GM21381 (cell line): ENCODE measurements at regions not wholly inside any gene's neighbourhood (a gene's known extent, or its start where the extent isn't known, plus 50 kb on each side); places are given as distances from the start of the nearest gene placed in this dataset.
"Not testable (repeated sequence)": the region's sequence is repeated elsewhere in the genome, so short reads cannot be mapped to it uniquely, and the experiment has no call there.

Experiments used
- ATAC-seq: cut with Tn5 transposase; IDR thresholded peaks from one replicate; pipeline ENCODE4 v1.9.1; 2021; ENCODE audit warnings: mild to moderate bottlenecking, moderate library complexity; ENCODE audit not compliant: unreplicated experiment

DNA sequence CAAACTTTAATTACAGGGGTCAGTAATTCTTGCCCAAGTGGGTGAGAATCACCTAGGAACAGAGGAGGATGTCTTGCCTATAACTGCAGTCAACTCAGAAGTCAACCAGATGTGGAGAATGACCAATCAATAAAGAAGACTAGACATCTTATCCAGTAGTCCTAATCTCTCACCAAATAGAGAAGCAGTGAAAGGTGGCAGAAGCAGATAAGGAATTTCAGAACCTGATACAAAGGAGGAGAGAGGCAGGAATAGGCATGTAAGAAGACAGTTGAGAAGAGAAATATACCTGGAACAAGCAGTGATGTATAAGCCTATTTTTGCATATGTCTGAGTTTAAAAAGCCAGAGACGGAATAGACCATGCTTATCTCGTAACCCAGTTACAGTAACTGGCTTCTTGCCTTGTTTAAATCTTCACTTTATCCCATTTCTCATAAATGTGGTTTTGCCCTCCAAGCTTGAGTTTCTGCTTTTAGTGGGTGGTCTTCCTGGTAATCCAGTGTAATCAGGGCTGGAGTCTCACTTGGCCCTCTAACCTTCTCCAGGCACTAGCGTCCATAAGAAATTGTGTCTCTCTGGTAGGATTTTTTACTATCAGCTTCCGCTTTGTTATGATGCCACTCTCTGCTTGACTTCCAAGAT is 401.0 kb downstream of the SUCLG1 start:
- ATAC-seq: no peak

DNA sequence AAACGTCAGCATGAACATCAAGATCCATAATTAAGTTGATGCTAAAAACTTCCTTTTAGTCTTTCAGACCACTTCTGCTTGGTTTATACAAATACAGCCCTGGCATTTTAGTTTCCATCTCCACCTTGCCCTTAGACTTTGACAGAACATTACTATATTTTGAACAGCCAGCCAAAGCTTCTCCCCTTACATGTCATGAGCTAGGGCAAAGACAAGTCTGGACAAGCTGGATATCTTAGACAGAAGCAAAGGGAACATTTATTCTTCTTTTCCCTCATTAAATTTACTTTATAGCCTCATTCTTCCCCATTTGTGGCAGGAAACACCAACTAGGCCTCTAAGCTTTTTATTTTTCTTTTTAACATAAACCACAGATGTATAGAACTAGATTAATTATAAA is 403.3 kb downstream of the SUCLG1 start:
- no peak for ATAC-seq

DNA sequence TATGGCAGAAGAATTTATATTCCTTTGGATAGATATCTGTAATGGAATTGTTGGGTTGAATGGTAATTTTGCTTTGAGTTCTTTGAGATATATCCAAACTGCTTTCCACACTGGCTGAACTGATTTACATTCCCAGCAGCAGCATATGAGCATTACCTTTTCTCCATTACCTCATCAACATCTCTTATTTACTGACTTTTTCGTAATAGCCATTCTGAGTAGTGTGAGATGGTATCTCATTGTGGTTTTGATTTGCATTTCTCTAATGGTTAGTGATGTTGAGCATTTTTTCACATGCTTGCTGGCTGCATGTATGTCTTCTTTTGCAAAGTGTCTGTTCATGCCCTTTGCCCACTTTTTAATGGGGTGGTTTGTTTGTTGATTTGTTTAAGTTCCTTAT is 404.5 kb downstream of the SUCLG1 start:
- ATAC-seq: not testable (repeated sequence)

DNA sequence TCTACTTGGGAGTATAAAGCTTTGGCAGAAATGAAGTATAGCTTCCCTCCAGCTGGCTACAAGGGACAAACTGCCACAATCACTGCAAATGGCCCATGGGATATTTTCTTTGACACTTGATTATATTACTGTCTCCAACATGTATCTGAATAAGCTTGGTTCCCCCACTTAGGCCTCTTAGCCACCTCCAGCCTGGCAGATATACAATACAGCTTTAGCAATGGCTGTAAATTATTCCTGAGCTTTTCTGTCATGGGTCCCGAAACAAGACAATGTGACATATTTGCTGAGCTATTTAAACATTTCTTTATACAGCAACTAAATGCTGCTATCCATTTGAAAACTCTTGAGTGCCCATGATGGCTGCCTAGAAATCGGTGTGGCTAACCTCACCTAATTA is 406.2 kb downstream of the SUCLG1 start:
- no peak for ATAC-seq

DNA sequence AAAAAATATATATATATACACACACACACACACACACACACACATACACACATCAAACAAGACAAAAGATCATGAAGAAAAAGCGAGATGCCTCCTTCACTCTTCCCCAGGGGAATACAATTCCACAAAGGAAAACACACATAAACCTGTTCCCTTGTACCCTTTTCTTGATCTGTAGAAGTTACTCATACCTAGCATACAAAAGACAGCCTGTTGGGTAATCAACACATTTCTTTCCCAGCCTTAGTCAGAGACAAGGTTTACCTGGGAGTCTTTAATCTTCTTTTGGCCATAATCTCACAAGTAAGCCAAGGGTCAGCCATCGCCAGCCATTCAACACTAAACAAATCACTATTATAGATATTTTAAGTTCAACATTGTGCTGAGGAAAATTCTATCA is 407.0 kb downstream of the SUCLG1 start:
- ATAC-seq: no peak

DNA sequence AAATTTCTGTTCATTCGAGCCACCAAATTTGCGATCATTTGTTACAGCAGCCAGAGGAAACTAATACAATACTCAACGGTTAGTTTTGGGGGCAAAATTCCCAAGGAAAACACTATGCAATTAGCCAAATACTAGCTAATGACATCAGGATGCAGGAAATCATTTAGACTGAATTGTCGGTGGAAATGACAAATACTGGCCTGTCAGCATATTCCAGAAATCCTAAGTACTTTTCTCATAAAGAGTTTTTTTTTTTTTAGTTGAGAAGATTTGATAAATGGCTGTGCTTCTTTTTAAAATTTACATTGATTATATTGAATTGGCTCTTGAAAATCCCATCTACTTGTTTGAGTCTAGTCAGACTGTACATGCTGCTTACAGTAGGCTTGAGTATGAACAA is 410.1 kb downstream of the SUCLG1 start:
- ATAC-seq: no peak

DNA sequence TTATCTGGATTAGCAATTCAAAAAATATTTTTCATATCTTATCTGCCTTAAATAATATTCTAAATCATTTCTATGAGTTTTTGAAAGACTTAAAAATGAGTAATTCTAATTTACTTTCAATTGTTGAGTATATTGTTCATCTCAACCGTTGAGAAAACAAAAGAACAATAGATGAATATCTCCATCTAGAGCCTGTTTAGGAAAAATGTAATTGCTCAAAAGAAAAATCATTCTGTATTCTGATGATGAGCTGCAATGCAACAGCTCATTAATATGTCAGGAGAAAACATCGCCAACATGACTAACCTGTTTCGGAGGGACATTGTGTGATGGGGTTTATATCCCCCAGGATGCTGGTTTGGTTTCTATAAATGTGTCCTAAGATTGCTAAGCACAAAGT is 417.6 kb downstream of the SUCLG1 start:
- ATAC-seq: no peak

DNA sequence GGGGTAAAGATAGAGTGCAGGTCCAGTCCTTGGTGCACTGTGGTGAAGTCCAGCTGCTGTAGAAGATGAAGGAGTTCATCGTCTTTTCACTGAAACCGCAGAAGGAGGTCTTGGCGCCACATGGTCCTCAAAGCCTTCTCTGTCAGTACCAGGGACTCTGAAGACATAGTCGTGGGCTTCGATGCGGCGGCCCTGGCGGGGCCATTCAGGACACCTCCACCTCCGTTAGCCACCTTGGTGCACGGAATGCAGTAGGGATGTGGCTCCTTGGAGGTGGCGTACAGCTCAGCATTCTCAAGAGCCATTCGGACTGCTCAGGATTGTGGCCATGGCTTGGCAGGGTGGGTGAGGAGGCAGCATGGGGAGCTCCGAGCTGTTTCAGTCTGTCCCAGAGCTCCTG is 418.8 kb downstream of the SUCLG1 start:
- no peak for ATAC-seq

DNA sequence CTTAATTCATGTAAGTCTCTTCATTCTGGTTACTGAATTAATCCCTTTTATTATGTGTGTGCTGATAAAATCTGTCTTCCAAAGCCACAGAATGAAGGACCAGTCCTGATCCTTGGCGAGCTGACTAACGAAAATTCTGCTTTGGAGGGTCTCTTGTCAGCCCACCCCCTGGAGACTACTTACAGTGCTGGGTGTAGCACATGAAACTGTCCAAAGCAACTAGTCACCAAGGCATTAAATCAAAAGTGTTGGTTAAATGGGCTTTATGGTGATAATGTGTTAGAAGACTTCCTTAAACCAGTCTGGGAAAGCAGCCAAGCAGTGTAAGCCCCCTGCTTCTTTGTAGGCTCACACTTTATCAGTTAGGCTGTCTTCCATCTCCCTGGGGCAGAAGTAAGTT is 420.2 kb downstream of the SUCLG1 start:
- no peak for ATAC-seq

DNA sequence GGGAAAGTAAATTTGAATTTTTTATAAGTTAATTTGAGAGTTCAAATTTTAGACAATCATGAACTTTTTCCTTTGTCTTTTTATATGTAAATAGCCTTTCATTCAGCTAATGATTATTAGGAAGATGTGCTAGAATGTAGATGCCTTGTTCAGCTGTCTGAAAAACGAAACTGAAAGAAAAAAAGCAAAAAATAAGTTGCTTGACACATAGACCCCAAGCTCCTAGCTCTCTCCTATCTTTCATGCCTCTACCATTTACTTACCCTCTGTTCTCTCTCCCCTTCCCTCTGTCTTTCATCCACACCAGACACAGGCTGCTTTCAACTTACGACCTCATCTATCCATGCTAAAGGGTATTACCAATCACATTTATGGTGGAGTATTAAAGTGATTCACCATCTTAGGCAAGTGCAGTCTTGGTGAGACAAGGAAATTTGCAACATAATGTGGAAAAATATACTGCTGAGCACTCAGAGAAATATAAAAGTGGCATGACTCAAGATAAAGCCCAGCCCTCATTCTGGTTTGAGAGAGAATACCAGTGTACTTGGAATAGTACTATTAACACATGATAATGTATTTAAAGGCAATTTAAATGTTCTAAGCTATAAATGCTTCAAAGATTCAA is 425.6 kb downstream of the SUCLG1 start:
- no peak for ATAC-seq

DNA sequence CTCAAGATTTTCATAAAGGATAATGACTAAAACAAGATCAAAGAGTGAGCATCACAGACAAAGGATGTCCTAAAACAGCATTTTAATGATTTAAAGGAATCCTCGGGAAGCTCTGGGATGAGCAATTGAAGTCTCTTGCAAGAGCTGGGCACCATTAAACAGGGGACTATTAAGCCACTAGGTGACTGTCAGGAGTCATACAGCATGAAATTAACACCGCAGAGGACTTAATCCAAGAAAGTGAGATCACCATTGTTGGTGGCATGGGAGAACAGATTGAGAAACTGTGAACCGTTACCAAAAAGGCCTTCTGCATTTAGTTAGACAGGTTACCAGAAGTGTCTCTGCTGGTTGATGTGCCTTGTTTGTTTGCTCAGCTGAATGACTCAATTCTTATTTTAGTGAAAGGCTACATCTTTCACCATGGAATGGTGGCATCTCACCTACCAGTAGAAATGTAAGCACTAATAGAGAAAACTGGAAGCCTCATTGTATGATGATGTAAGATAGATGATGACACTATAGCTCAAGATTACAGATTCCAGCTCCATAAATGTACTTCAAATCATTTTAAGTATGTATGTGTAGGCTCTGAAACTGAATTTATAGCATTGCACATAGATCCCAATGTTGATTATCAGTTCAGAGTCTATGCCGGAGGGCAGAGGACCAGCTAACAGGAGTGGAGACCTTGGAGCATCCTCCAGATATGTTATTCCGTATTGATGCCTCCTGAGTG is 427.6 kb downstream of the SUCLG1 start:
- ATAC-seq: no peak

DNA sequence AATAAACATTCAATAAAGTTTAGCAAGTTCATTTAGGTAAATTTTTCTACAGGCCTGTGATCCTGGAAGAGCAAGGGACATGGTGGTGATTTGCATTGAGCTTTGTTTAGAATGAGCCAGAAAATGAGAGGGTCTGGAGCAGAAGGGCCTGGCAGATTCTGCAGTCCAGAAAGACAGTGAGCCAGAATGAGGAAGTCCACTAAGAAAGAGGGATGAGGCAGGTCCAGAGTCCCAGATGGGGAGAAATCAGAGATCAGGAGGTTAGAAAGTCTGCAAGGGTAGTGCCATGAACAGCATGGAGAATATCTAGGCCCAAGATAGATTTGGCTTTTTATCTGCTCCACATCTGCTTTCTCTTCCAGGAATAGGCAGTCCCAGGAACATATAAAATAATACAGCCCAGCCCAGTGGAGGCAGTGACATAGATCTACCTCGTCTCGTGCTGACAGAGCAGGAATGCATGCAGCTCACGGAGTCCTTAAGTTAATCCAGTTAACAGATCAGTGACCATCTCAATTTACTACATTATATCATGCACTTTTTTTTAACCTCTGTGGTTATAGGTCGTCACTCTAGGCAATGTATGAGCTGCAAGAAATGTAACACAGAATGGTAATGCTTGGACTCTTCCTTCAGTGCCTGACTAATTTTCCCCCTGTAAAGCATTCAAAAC is 429.0 kb downstream of the SUCLG1 start:
- ATAC-seq: no peak

DNA sequence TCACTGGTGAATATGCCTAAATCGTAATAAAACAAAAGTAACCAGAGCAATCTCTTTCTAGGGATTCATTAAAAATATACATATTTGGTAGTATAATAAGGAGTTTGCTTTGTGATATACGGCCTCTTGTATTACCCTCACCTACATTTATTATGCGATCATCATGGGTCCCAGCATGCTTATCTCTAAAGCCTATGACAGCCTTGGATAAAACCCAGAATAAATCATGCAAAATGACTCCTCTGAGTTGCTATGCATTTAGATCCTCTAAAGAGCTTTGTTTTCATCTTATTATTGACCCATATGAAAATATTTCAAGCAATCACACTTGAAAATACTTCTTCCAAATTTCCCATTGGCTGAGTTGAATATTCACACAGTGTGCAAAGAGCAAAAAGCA is 432.3 kb downstream of the SUCLG1 start:
- ATAC-seq: no peak

DNA sequence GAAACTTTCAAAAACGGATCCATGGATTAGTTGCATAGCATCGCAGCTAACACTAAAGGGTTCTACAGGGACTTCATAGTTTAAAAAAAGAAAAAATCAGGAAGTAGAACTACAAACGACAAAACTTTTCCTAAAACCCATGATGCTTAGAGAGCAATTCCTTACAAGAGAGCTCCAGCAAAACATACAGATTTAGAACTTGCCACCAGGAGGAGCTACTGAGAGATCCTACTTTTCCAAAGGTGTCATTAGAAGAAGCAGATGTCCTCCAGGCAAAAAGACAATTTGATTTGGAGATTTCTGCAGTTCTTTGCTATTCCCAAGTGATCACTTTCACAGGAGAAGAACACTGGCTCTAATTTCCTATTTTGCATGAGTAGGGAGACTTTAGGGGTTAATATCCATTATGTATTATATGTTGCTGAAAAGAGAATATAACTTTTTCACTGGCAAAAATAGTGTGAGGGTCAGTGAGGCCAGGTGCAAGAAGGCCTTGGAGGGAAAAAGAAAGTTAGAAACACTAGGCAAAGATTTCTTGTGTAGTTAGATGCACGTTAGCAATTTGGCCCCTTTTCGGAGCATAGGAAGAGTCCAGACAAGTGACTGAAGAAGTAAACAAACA is 436.2 kb downstream of the SUCLG1 start:
- no peak for ATAC-seq

DNA sequence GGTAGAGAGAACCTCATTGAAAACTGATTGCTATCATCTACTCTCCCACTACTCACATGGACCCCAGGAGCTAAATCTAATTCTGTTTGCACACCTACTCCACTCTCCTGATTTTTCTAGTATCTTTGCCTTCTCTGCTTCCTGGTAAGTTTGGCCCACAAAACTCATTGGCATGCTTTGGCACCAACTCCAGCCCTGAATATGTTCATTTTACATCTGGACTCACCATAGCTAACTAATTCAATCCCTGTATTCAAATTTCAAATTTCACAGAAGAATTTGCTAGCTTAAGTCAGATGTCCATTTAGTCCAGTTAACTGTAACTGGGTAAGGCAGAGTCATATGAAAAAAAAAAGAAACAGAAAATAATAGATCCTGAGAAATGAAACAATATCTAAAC is 442.1 kb downstream of the SUCLG1 start:
- no peak for ATAC-seq

DNA sequence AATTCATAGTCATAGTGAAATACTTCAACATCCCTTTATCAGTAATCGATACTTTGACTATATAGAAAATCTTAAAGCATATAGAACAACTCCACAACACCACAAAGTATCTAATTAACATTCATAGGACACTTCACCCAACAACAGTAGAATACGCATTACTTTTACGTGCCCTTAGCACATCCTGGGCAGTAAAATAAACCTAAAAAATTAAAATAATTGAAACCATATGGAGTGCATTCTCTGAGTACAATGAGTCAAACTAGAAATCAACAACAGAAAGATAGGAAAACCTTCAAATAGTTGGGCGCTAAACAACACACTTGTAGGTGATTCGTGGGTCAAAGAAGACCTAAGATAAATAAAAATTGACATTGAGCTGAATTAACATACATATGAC is 442.9 kb downstream of the SUCLG1 start:
- no peak for ATAC-seq

DNA sequence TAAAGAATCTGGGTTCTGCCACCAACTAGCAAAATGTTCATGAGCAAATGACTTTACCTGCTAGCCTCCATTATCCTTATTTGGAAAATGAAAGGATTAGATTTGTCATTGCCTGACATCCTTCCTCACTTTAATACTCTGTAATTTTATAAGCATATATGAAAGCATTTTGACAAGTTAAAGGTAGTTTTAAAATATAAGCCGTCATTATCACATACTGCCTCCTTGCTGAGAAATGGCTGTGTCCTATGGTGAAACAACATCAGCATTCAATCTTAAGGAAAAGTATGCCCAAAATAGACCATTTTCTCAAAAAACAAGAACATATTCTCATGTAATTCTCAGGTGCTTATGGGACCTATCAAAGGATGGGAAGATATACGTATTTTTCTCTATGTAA is 461.2 kb downstream of the SUCLG1 start:
- ATAC-seq: no peak

DNA sequence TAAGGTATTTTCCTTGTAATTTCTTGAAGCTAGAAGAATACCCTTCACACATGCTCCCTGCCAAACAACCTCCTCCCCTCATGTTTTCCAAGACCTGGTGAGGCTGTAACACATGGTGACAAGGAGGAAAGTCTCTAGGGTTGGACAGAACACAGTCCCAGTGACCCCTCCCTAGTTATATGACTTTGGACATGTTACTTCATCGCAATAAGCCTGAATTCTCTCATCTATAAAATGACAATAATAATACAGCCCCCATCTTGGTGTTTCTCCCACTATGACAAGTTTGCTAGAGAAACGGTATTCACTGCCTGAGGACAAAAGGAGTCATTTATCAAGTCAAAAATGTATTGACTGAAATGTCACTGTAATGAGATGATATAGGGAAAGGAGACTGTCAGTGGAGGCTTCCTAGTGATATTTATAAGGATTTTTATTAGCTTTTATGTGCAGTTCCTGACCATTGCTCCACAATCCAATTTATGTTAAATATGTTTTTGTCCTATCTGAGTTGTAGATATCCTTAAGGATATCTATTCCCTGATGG is 464.4 kb downstream of the SUCLG1 start:
- ATAC-seq: no peak

DNA sequence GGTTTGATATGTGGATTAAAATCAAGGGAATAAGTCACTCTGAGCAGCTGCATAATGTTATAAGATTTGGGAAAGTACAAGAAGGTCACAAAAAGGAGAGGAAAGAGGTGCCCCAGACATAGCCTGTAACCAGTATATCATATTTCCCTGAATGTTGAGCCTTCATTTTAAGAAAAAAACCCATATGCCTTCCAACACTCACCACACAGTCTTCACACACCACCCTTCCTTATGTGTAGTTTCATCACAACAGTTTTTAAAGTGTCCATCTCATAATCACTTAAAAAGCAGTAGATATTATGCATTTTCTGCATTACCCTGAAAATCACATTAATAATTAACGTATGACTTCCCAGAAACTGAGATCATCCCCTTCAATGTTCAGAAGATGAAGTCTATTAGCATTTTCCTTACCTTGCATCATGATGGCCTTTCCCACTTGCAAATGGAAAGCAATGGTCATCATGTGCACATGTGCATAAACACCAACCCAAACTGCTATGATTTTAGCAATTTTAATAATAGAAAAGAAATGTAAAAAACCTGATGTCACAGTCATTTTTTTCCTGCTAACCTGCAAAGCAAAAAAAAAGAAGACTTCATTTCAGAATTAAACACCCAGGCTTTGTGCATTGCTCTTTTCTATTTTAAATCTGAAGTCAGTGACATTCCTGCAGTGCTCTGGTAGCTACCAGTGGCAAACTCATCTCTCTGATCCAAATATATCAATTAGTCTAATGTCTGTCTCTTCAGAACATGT is 465.0 kb downstream of the SUCLG1 start:
- no peak for ATAC-seq

DNA sequence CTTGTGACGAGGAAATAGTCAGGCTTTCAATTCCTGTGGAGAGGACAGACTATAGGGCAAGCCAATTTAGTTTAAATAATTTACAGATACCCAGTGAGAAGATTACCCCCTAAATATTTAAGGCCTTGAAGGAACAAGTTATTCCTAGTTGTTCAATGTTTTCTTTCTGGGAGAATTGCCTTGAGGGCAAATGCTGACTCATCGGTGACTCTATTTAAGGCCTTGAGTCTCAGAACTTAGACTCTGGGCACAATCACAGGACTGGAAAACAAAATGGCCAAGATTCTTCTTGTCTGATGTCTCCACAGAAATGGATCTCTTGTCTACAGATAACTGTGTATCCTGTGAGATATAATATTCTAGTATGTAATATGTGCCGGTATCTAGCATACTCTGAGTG is 467.1 kb downstream of the SUCLG1 start:
- ATAC-seq: no peak
